ENCODE measurements at regions not wholly inside any gene's neighbourhood (a gene's known extent, or its start where the extent isn't known, plus 50 kb on each side); places are given as distances from the start of the nearest gene placed in this dataset.
"Not testable (repeated sequence)": the region's sequence is repeated elsewhere in the genome, so short reads cannot be mapped to it uniquely, and the experiment has no call there.

GRCh38 chr5:102554082-102554481, 55.3 kb upstream of the SLCO6A1 start:
- no peak for DNase-seq (ENCODE audit: low spot score)

- no peak for DNase-seq (ENCODE audit: low spot score)
Observed at GRCh38 chr5:102554728-102555127, 55.9 kb upstream of the SLCO6A1 start.

GRCh38 chr5:102561894-102562760, 63.3 kb upstream of the SLCO6A1 start:
- DNase-seq (ENCODE audit: low spot score), result no peak

GRCh38 chr5:102570747-102571146, 71.9 kb upstream of the SLCO6A1 start:
- DNase-seq (ENCODE audit: low spot score), result no peak

- no peak for DNase-seq (ENCODE audit: low spot score)
Observed at GRCh38 chr5:102578362-102578761, 79.6 kb upstream of the SLCO6A1 start.

- DNase-seq (ENCODE audit: low spot score), result no peak
Observed at GRCh38 chr5:102579379-102579778, 80.6 kb upstream of the SLCO6A1 start.

GRCh38 chr5:102581011-102581410, 82.2 kb upstream of the SLCO6A1 start:
- DNase-seq (ENCODE audit: low spot score), result no peak

GRCh38 chr5:102582696-102583095, 83.9 kb upstream of the SLCO6A1 start:
- DNase-seq (ENCODE audit: low spot score), result no peak

- no peak for DNase-seq (ENCODE audit: low spot score)
Observed at GRCh38 chr5:102583276-102584124, 84.7 kb upstream of the SLCO6A1 start.

- DNase-seq (ENCODE audit: low spot score), result no peak
Observed at GRCh38 chr5:102589661-102590060, 90.9 kb upstream of the SLCO6A1 start.

GRCh38 chr5:102590467-102590866, 91.7 kb upstream of the SLCO6A1 start:
- no peak for DNase-seq (ENCODE audit: low spot score)

GRCh38 chr5:102591650-102592049, 92.8 kb upstream of the SLCO6A1 start:
- DNase-seq (ENCODE audit: low spot score), result no peak

- not testable (repeated sequence) for DNase-seq (ENCODE audit: low spot score)
Observed at GRCh38 chr5:102592586-102592985, 93.8 kb upstream of the SLCO6A1 start.

- DNase-seq (ENCODE audit: low spot score), result no peak
Observed at GRCh38 chr5:102594192-102594591, 95.4 kb upstream of the SLCO6A1 start.

GRCh38 chr5:102595332-102595731, 96.5 kb upstream of the SLCO6A1 start:
- no peak for DNase-seq (ENCODE audit: low spot score)

GRCh38 chr5:102596113-102596512, 97.3 kb upstream of the SLCO6A1 start:
- DNase-seq (ENCODE audit: low spot score), result no peak

GRCh38 chr5:102596951-102597350, 98.2 kb upstream of the SLCO6A1 start:
- DNase-seq (ENCODE audit: low spot score), result no peak

GRCh38 chr5:102599289-102599688, 100.5 kb upstream of the SLCO6A1 start:
- DNase-seq (ENCODE audit: low spot score), result no peak

GRCh38 chr5:102600964-102601363, 102.2 kb upstream of the SLCO6A1 start:
- DNase-seq (ENCODE audit: low spot score), result no peak

GRCh38 chr5:102603670-102604069, 104.9 kb upstream of the SLCO6A1 start:
- DNase-seq (ENCODE audit: low spot score), result no peak

- no peak for DNase-seq (ENCODE audit: low spot score)
Observed at GRCh38 chr5:102608414-102608813, 109.6 kb upstream of the SLCO6A1 start.

GRCh38 chr5:102611312-102611711, 112.5 kb upstream of the SLCO6A1 start:
- no peak for DNase-seq (ENCODE audit: low spot score)

- no peak for DNase-seq (ENCODE audit: low spot score)
Observed at GRCh38 chr5:102613661-102614060, 114.9 kb upstream of the SLCO6A1 start.

All from hepatic stellate cell (primary cell).